ENCODE measurements at regions not wholly inside any gene's neighbourhood (a gene's known extent, or its start where the extent isn't known, plus 50 kb on each side); places are given as distances from the start of the nearest gene placed in this dataset.

DNA sequence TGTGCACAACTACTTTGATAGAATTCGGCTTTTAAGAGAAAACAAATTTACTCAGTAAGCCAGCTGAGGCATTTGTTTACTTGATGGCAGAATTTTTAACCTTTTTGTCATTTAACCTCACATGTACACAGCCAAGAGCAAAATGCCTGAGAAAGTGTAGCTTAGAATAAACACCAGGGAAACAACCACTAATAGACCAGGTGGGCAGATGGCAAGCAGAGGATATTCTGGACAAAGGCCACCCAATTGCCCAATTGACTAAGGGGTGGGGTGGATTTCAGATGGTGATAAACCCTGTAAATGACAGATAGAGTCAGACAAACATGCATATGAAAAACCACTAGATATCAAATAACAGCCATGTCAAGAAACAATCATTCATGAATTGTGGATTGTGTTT is 190.7 kb upstream of the FBXL4 start:
- no peak for DNase-seq

DNA sequence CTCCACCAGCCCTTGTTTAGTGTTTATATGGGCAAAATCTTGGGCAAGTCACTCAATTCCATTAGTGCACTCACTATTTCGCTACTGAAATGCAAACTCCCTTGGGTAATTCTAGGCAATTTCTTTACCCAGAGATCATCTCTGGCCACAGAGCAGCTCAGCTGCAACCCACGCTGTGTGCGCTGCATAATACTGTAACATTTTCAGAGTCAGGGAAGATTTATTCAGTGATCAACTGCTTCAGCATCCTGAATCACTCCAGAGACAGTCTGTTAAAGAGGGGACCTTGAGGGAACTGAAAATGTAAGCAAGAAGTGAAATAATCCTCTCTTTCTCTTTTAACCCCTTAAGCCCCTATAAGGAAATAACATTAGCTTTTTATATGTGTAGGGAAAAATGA is 189.6 kb upstream of the FBXL4 start:
- DNase-seq = no peak

DNA sequence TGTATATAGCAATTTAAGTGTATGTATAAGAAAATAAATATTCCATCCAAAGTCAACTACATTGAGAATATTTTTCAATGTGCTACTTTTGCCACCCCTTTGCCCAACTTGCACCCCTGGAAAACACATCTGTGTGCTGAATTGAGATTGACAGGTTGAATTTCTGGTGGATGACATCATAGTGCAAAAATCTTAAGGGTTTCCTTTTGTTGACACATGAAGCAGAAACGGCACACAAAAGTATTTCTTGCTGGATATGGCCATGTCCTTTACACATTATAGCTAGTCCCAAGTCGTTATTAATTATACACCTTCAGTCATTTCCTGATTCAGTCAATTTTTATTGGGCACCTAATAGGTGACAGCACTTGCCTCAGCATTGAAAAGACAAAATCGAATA is 188.7 kb upstream of the FBXL4 start:
- DNase-seq = no peak

DNA sequence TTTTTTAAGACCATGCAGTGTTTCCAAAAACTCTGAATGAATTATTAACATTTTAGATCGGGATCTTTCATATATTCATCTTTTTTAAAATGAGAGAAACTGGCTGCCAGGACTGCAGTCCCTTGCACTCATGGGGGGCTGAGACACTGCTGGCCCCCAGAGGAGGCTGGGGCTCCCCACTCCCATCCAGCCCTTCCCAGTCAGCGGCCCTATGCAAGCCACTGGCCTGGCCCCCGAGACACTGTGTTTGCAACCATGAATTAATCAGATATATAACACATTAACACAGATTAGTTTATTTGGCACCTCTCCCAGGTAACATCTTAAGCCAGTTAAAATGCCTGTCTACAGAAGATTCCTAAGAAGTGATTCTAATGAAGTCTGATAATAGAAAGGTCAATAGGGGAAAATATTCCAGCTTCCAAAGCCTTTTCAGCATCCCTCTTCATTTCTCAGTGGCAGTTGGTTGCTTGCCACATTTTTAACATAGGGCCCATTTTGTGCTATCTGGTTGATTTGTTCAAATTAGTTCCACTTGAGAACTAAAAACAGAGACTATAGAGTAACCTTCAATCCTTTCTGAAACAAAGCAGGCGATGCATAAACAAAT is 184.4 kb upstream of the FBXL4 start:
- DNase-seq = no peak

DNA sequence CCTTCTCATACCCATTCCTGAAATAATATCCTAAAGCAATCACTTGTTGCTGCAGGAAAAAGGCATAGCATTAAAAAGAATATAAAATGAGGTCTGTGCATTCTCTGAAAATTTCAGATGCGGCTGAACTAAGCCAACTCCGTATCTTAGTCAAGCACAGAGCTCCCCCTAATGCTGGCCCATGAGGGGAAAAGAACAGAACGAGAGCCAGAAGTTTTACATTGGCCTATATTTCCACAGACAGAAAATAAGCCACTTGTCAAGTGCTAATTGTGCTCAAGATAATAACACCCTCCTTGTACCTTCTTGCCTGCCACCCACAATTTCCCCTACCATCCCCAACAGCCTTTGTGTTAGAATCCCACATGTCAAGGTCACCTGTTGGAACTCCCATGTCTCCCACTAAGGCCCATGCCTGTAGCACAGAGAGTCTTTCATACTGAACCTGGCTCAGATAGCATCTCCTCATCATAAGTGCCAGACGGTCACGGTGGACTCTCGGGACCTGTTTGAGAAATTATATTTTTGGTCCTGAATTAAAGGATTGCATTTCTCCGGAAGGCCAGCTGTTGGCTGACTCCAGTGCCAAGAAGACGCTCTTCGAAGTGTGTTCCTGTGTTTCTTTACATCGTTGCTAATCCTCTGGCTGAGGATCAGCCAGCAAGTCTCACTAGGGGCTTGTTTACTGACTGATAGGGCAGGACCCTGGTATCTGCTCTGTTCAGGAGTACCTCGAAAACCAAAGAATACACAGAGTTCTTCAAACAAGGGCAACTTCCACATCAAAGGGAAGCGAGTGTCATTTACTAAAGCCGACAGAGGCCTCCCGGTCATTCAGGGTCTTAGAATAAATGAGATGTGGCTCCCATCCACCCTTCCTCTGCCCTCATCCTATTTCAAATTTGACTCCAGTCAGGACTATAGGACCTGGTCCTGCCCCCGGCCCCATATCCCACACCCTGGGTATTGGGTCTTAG is 183.4 kb upstream of the FBXL4 start:
- no peak for DNase-seq

DNA sequence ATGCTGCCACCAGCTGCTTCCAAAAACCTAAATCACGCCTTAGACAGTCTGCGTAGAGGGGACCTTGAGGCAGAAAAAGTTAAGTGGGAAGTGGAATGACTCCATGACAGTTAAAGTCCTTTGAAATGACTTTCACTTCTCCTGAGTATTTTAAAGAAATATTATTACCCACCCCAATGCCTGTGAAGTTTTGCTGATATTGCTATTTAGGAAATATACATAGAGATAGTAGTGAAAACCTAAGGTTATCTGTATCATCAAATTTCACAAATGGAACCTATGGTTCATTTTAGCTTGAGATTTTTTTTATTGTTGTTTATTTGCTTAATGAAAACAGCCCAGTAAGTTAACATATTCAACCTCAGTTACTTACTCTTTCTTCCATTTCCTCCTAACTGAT is 182.1 kb upstream of the FBXL4 start:
- no peak for DNase-seq

DNA sequence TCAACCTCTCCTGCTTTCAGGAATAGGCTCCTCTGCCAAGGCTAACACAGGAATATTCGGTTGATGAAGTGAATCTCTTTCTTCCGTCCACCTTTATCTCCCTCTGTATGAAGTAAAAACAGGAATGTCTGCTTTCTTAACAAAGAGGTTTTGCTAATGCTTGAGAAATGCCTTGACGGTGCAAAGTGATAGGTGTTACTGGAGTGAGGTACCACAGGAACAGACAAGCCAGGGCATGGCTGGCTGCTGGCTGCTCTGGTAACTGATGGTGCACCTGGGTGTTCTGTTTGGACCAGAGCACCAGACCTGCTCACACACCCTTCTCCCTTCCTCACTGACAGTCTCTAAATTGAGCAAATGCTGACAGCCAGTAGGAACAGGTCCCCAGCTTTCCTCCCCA is 174.0 kb upstream of the FBXL4 start:
- DNase-seq = no peak

DNA sequence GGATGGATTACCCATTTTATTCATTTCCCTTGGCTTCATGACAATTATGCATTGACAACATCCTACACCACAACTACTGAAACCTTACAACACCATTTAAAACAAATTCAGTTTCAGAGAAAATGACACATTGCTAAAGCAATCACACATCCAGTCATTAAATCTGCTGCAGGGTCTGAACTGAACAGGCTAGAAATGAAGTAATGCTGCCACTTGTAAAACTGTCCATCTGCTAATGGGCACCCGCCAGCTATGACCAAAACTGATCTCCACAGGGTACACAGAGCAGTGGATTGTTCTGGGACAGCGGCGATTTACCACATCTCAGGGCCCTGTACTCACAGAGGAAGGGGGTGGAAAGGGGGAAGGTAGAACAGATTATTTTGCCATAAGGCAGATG is 172.9 kb upstream of the FBXL4 start:
- DNase-seq = no peak

DNA sequence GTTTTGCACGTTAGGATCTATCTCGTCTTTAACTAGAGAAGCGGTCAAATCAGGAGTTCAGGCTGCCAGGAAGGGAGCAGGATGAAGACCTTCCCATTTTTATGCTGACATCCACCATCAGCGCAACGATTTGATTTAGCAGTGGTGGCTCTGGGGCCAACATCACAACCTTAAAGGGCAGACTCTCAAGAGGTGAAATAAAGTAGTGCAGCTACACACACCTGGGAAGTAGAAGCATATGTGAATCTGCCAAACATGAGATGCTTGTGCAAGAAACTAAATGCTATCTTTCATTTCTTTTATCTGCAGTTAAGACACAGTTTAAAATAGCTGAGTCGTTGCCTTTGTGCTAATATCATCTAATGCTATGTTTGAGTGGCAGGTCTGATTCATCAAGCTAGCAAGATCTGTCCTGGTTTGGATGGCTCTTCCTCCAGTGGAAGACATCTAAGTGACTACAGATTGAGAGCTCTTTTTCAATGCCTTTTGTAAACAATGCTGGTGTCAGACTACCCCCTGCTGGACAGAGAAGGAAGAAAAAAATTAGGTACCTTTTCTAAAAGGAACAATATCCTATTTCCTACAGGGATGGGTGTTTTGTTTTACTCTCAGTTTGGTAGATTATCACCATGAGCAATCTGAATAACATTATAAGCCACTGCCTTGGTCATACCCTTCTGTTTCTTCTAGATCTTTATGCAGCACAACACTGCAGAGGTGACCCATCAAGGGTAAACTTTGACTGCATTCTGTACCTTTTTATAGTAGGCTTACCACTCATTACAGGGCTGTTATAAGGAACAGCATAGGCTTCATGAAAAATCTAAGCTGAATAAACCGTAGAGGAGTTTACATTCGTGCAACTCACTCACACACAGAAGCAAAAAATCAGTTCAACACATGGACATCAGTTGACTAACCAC is 171.6 kb upstream of the FBXL4 start:
- no peak for DNase-seq

DNA sequence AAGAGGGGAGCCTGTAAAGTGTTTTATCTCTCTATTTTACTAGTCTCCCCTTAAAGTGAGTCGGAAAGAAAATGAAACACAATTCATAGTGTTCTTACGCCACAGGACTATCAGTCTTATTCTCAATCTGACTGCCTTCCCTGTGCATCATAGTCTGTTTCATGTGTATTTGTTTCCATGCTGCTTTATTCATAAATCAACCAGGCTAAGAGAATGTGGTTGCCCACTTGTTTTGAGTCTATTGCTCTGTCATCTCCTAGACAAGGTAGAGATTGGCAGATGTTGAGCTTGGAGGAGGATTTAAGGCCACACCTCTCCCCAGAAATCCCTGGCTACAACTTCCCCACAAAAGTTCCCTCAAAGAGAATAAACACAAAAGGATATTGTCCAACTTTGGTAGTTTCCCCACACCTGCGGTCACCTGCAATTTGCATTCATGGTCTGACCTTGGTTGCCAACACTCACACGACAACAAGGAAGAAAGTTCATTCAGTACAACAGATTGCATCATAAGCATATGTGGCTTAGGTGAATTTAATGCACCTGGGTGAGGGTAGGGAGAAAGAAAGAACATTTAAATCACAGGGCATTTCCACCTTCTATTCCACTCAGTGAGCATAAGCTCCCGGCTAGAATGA is 167.1 kb upstream of the FBXL4 start:
- no peak for DNase-seq

DNA sequence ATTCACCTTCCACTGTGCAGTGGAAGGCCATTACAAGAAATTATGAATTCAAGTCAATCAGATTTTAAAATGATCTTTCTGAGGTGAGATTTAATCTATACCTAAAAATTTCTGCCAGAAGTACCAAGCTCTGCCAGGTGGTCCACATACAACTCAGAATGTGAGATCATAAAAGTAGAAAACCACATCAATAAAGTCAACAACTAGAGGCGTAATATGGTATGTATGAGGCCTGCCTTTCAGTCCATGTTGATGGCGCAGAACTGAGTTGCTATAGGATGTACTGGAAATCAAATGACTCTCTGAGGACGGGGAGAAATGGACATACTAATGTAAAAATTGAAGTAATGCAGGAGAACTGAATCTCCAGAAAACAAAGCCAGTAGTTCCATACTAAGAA is 163.8 kb upstream of the FBXL4 start:
- DNase-seq = no peak

DNA sequence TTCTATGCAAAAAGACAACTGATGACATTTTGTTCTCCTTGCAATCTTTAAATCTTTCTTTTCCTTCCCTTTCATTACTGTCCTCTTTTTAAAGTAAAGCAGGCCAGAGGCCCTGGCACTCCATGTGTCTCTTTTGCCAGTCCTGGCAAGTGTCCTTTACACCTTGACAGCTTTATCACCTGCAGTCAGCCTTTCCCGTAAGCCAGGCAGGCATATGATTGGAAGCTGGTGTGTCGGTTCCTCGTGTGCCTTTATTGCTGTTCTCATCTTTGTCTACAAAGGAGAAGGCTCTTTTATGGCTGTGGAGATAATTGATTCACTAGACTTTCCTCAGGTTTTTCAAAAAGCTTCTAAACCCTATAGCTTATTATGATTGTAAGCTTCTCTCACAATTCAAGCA is 162.3 kb upstream of the FBXL4 start:
- DNase-seq = no peak

DNA sequence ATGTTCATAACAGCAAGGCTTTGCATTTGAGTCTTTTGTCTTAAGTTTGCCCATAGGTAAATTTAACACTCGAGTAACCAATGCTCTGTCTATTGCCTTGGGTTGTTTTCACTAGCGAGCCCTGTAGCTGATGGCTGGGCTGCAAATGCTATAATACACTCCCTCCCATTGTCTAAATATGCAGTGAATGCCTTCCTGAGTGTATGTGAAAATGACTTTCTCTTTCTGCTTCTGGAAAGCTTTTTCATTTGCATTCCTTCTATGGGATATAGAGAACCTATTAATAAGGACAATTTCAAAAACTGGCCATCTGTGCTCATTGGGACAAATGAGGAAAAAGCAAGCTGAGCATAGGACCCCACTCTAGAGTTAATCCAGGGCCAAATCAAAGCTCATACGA is 156.5 kb upstream of the FBXL4 start:
- no peak for DNase-seq

DNA sequence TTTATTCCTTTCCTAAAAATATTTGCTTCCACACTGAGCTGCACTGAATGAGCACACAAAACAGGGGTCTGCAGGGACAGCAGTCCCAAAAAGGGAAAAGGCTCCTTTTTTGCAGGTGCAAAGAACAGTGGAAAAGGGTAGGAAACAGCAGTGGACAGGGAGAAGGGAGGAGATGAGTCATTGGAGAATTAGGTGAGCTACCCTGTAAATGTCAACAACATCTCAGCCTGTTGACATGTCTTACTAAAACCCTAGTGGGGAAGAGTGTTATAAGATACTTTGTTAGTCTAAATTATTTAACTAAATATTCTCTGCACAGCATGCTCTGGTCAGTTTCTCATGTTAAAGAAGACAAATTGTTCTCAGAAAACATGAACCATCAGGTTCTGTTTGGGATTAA is 151.5 kb upstream of the FBXL4 start:
- no peak for DNase-seq

DNA sequence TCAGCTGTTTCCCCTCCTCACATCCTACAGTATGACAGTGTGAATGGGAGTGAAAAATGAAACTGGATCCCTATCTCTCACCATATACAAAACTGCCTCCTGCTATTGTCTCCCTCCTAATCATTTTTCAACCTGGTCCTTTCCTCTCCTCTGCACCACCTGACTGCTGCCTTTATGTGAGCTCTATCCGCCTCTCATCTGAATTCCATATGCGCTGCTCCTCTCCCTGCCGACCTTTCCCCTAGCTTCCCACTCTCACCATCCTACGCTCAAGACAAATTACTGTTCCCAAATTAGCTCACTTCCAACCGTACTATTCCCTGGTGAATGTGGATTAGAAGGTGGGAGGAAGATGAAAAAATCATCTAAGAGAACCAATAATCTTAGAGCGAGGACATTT is 148.4 kb upstream of the FBXL4 start:
- DNase-seq = no peak

DNA sequence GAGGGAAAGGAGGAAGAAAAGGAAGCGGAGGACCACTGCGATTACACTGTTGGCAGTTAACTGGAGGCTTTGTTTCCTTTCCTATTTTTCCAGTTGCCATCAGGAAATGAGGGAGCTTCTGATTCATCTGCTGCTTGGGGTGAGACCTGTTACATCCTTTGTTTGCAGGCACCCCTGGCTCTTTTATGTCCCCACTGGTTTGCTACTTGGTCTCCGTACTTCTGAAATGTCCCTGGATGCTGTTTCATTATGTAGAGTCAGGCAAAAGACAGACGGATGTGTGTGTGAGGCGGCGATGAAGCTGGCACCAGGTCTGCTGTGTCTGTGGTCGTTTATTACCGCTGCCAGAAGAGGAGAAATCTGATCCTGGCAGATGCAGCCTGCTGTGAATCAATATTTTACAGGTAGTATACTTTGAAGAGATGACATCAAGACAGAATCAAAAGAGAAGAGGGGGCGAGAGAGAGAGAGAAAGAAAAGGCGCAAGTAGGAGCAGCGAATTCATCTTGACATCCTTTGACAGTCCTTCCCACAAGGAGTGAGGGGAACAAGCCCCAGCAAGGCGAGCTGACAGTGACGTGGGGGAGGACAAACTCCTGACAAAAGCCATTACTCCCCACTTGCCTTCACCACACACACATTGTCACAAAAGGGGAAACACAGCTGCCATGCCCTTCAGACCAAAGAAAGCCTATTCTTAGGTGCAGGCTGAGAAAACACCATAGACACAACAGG is 145.9 kb upstream of the FBXL4 start:
- DNase-seq = no peak

DNA sequence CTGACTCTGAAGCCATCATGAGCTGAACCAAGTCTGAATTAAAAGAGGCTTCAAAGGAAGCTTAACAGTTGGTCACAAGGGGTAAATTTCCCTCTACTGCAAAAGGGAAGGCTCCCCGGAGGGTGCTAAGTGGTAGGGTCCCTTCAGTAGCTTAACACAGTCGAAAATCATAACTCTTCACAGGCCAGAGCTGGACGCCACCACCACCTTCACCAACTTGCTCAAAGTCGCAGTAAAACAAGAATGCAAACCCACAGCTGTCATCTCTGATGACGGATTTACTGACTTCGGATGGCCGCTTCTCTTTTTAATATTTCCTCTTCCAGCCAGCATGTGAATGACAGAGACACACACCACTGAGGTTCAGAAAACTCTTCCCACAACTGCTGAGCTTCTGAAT is 144.7 kb upstream of the FBXL4 start:
- DNase-seq = no peak

DNA sequence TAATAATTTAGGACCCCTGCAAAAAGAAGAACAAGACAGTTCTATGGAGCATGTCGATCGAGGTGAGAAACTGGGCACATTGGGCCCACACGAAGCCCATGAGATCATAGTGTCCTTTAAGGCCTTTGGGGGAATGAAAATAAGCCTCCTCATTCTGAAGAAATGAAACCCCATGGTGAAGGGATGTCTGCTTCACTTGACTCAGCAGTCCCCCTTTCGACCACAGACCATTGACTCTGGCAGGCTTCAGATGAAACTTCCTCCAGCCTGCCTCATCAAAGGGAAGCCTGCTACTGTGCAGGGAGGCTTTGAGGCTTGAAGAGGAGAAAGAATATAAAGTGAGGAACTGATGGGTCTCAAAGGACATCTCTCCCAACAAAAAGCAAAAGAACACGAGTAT is 144.2 kb upstream of the FBXL4 start:
- no peak for DNase-seq

DNA sequence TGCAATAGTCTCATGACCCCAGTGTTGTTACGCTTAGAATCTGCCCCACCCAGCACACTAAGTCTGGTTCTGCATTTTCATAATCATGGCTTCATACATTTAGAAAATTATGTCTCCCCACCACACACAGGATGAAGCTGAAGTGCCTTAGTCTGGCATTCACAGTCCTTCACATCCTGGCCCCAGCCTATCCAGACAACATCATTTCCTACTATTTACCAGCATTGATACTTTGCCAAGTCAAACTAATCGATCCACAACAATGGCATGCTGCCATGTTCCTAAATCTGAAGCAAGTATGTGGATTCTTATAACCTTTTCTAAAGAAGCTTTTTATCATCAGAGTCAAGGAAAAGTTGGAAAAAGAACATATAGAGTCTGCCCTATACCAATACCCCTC is 132.4 kb upstream of the FBXL4 start:
- no peak for DNase-seq

DNA sequence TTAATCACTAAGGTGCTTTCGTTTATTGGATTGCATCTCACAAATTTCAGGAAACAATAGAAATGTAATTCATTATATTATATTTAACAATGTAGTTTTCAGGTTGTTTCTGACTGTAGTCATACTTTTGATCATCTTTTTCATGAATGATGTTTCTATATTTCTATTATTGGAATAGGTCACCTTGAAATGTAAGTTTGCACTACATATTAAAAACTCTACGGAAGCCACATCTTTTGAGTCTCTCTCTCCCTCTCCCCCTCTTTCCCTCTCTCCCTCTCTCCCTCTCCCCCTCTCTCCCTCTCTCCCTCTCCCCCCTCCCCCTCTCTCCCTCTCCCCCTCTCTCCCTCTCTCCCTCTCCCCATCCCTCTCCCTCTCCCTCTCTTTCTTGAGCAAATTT is 131.3 kb upstream of the FBXL4 start:
- DNase-seq = no peak

DNA sequence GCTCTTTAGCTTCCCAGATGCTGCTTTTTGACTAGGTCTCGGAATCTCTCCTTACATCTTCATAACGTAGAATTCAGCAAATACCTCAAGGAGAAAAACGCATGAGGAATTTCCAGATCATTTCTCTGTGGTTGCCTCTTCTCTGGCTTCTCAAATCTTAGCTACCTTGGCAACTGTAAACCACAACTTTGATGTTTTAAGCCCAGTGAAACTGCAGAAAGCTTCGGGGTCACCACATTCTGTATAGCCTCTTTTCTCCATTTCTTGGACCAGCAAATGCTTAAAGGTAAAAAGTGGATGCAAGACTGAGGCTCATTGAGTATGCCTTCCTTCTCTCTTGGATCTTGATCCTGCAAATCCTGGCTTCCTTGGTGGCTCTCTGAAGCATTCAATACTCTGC is 125.5 kb upstream of the FBXL4 start:
- DNase-seq = no peak

DNA sequence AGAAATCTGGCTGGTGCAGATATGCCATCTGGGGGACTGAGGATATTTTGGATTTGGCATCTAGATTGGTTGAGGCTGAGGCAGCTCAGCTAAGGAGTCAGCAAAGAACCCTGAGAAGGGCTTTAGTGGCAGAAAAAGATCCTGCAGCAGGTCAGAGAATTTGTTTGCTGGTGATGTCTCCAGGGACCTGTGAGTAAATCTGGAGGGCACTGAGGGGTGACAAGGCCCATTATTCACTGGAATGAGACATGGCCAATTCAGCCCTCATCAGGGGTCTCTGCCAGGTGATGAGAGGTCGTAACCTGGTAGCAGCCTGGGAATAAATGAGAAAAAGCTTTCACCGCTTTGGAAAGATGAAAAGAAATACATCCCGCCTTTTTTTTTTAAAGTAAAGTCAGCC is 118.3 kb upstream of the FBXL4 start:
- no peak for DNase-seq

Measured in amniotic stem cell (primary cell).